Aorta (tissue), 5 donors: ENCODE measurements at regions not wholly inside any gene's neighbourhood (a gene's known extent, or its start where the extent isn't known, plus 50 kb on each side); places are given as distances from the start of the nearest gene placed in this dataset.

Experiments used
- ATAC-seq: fragments of 200-7000 bp; cut with Tn5 transposase; one replicate; pipeline ENCODE4 v1.9.1; 2022; ENCODE audit warnings: moderate library complexity; ENCODE audit not compliant: low FRiP score
- DNase-seq, 2 donors: peaks; one replicate each; pipeline ENCODE4 v3.0.0-alpha.2; 2020
- H3K27ac ChIP-seq, 2 donors: one replicate each; pipeline ENCODE4 v1.5.1; 2013; ENCODE audit warnings: low read length in 2 of 2, mild to moderate bottlenecking in 2 of 2, moderate library complexity in 2 of 2, control low read depth in 1 of 2, inconsistent platforms in 1 of 2, low read depth in 1 of 2
- H3K27me3 ChIP-seq, 2 donors: one replicate each; pipeline ENCODE4 v1.6.1; 2013; ENCODE audit warnings: control low read depth in 1 of 2, low read length in 1 of 2, mild to moderate bottlenecking in 1 of 2, moderate library complexity in 1 of 2; ENCODE audit not compliant: insufficient read depth in 2 of 2, control insufficient read depth in 1 of 2
- H3K36me3 ChIP-seq, 2 donors: one replicate each; pipeline ENCODE4 v1.6.1; 2013; ENCODE audit warnings: control low read depth in 1 of 2, low read length in 1 of 2, mild to moderate bottlenecking in 1 of 2; ENCODE audit not compliant: insufficient read depth in 2 of 2, control insufficient read depth in 1 of 2
- H3K4me1 ChIP-seq, 2 donors: one replicate each; pipeline ENCODE4 v1.6.1; 2013; ENCODE audit warnings: low read length in 2 of 2, control low read depth in 1 of 2, mild to moderate bottlenecking in 1 of 2, moderate library complexity in 1 of 2; ENCODE audit not compliant: insufficient read depth in 2 of 2, control insufficient read depth in 1 of 2
- H3K4me3 ChIP-seq, 2 donors: one replicate each; pipeline ENCODE4 v1.5.1; 2013; ENCODE audit warnings: low read length in 2 of 2, control low read depth in 1 of 2, mild to moderate bottlenecking in 1 of 2
- H3K9me3 ChIP-seq: one replicate; pipeline ENCODE4 v1.6.1; 2013; ENCODE audit warnings: mild to moderate bottlenecking, low read length; ENCODE audit not compliant: control insufficient read depth
- WGBS, 2 donors: extraction: QIAGEN DNeasy Blood & Tissue Kit; methylation state at CpG; one replicate each; pipeline ENCODE4 v1.1.7; 2013; 5-methylcytosine and 5-hydroxymethylcytosine counted together
- intact Hi-C, 2 donors: fragments of 100-400 bp; cut with DNase I; formaldehyde crosslinking; loops; one replicate each; pipeline versions ENCODE4 v1.14.2 to v1.15.0; 2022
- donor health status: healthy with polysubstance abuse.
- donor health status: Bipolar disorder and iron deficiency.
- donor health status: DM: no; HTN: no; CAD: no.
- donor health status: DM: no; HTN: no; CAD: no.
- donor health status: DM: yes; HTN: yes; CAD: no.

DNA sequence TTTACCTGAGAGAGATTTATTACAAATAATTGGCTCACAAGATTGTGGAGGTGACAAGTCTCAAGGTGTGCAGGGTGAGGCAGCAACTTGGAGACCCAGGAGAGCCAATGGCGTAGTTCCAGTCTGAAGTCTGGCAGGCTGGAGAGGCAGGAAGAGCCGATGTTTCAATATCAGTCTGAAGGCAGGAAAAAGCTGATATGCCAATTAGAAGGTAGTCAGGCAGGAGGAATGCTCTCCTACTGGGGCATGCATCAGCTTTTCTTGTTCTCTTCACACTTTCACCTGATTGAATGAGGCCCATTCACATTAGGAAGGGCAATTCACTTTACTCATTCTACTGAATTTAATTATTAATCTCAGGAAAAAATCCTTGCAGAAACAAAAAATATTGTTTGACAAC, 1351.7 kb upstream of the ADGRL3 start:
- ATAC-seq, result no peak
- Histone ChIP-seq H3K4me1 (no peaks in the 10 kb centered on the region), H3K27ac (no peak overlapping the region), H3K4me3 (no peak overlapping the region), H3K27me3 (no peaks in the 10 kb centered on the region), H3K36me3 (no peaks in the 10 kb centered on the region), H3K9me3 (no peaks in the 10 kb centered on the region)
- DNase-seq, result no peak
- intact Hi-C loops, result no loop called here
- 81 to 83% methylated on average over 2 of the region's 2 CpGs for WGBS, 2 donors

GRCh38 chr4:59855630-59856352, 1344.3 kb upstream of the ADGRL3 start:
- WGBS, 2 donors, result 84 to 86% methylated on average over 18 of the region's 18 CpGs

GRCh38 chr4:59869056-59869455, 1331.1 kb upstream of the ADGRL3 start:
- Histone ChIP-seq H3K27me3 (no peaks in the 10 kb centered on the region), H3K4me3 (no peak overlapping the region), H3K36me3 (no peaks in the 10 kb centered on the region), H3K27ac (no peak overlapping the region), H3K9me3 (peaks cover 2% of the 10 kb centered on the region), H3K4me1 (no peaks in the 10 kb centered on the region)
- 71 to 81% methylated on average over 3 of the region's 3 CpGs for WGBS, 2 donors
- ATAC-seq, result no peak
- intact Hi-C loops, result no loop called here
- no peak for DNase-seq

More at GRCh38 chr4:59855630-59856352, 1344.3 kb upstream of the ADGRL3 start:
- Histone ChIP-seq H3K36me3 (no peaks in the 10 kb centered on the region), H3K4me1 (no peaks in the 10 kb centered on the region), H3K4me3 (no peak overlapping the region), H3K27me3 (no peaks in the 10 kb centered on the region), H3K9me3 (peaks cover 1% of the 10 kb centered on the region), H3K27ac (no peak overlapping the region)
- intact Hi-C loops, result no loop called here
- DNase-seq, result peak in 1 of 2 donors; percentile 59
- ATAC-seq, result peak; percentile 19

DNA sequence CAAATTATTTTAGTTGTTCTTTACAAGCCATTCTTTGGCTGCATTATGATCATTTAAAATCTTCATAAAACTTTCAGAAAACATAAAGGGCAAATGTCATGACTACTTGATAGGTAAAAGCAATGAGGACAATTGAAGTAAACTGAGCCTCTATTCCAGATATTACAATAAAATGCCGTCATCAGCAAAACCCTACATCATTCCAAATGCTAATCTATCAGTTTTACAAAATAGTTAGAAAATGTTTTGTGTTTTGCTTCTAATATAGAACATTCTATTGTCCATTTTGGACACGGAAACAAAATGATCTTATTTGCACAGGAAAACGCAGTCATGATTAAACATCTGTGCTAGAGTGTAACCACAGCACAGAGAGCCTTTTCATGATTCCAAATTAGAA, 1330.6 kb upstream of the ADGRL3 start:
- intact Hi-C loops, result no loop called here

GRCh38 chr4:59881632-59882031, 1318.5 kb upstream of the ADGRL3 start:
- no peaks in the 10 kb centered on the region for H3K27me3 ChIP-seq
- intact Hi-C loops, result no loop called here
- no peak overlapping the region for H3K27ac ChIP-seq
- ATAC-seq (no peak), DNase-seq (no peak)
- H3K36me3 ChIP-seq, result no peaks in the 10 kb centered on the region
- H3K9me3 ChIP-seq, result no peaks in the 10 kb centered on the region
- H3K4me3 ChIP-seq, result no peak overlapping the region
- no peaks in the 10 kb centered on the region for H3K4me1 ChIP-seq

More for the DNA sequence above, 1330.6 kb upstream of the ADGRL3 start:
- no peaks in the 10 kb centered on the region for H3K4me1 ChIP-seq
- H3K27me3 ChIP-seq, result no peaks in the 10 kb centered on the region
- no peaks in the 10 kb centered on the region for H3K36me3 ChIP-seq
- no peak overlapping the region for H3K4me3 ChIP-seq
- no peak for DNase-seq
- H3K27ac ChIP-seq, result no peak overlapping the region
- no peak for ATAC-seq
- 89 to 90% methylated on average over 3 of the region's 3 CpGs for WGBS, 2 donors
- no peaks in the 10 kb centered on the region for H3K9me3 ChIP-seq

DNA sequence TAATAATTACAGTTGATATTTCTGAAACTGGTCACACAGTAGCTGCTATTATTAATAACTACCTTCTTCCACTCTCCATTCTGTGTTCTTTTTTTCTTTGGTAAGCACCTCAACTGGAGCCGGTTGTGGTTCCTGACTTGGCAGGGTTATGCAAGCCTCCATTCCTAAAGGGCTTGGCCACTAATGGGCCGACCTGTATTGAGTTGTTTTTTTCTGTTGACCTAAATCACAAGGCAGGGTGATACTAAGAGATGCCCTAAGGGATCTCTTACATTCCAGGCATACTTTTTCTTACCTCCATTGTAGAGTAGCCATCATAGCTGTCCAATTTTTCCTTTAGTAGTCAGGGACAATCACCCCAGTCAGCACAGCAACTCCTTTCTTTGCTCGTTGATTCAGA, 1295.8 kb upstream of the ADGRL3 start:
- Histone ChIP-seq H3K4me1 (no peaks in the 10 kb centered on the region), H3K4me3 (no peak overlapping the region), H3K27me3 (no peaks in the 10 kb centered on the region), H3K27ac (no peak overlapping the region), H3K9me3 (peaks cover 2% of the 10 kb centered on the region), H3K36me3 (no peaks in the 10 kb centered on the region)
- intact Hi-C loops, result no loop called here
- no peak for DNase-seq
- 64% methylated on average over 3 of the region's 3 CpGs for WGBS, 2 donors
- no peak for ATAC-seq

GRCh38 chr4:59920416-59920815, 1279.7 kb upstream of the ADGRL3 start:
- H3K27ac ChIP-seq, result no peak overlapping the region
- H3K27me3 ChIP-seq, result no peaks in the 10 kb centered on the region
- H3K9me3 ChIP-seq, result no peaks in the 10 kb centered on the region
- no peaks in the 10 kb centered on the region for H3K4me1 ChIP-seq
- ATAC-seq (no peak), DNase-seq (no peak)
- no peaks in the 10 kb centered on the region for H3K36me3 ChIP-seq
- WGBS, 2 donors, result 59 to 67% methylated on average over 3 of the region's 3 CpGs
- intact Hi-C loops, result no loop called here
- no peak overlapping the region for H3K4me3 ChIP-seq

DNA sequence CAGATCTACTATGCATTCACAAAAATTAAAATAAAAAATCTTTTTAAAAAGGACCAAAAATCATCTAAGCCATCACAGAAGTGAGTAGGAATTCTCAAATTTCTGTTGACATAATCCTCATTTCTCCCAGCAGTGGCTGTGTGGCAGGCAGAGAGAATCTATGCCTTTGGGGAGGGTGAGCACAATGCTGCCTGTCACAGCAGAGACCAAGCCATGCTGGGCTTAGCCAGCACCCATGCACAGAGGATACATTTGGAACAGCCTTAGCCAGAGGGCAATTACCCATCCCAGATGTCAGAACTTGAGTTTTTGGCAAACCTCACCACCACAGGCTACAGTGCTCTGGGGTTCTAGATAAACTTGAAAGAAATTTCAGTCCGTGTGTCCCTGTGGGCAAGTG, 1274.8 kb upstream of the ADGRL3 start:
- no peak for ATAC-seq
- Histone ChIP-seq H3K9me3 (no peaks in the 10 kb centered on the region), H3K4me3 (no peak overlapping the region), H3K27me3 (no peaks in the 10 kb centered on the region), H3K27ac (no peak overlapping the region), H3K36me3 (no peaks in the 10 kb centered on the region), H3K4me1 (no peaks in the 10 kb centered on the region)
- 23 to 31% methylated on average over 1 of the region's 1 CpG for WGBS, 2 donors
- DNase-seq, result no peak
- intact Hi-C loops, result no loop called here

GRCh38 chr4:59936566-59936965, 1263.6 kb upstream of the ADGRL3 start:
- 88 to 91% methylated on average over 3 of the region's 3 CpGs for WGBS, 2 donors
- Histone ChIP-seq H3K27me3 (no peaks in the 10 kb centered on the region), H3K27ac (no peak overlapping the region), H3K4me3 (no peak overlapping the region), H3K9me3 (no peaks in the 10 kb centered on the region), H3K4me1 (no peaks in the 10 kb centered on the region), H3K36me3 (no peaks in the 10 kb centered on the region)
- DNase-seq (no peak), ATAC-seq (no peak)
- intact Hi-C loops, result no loop called here
